Myocyte (in vitro differentiated cells): ENCODE measurements at regions not wholly inside any gene's neighbourhood (a gene's known extent, or its start where the extent isn't known, plus 50 kb on each side); places are given as distances from the start of the nearest gene placed in this dataset.

Experiments
- DNase-seq: peaks from one replicate; pipeline ENCODE4 v3.0.0-alpha.2; 2012; ENCODE audit warnings: low read depth

DNA sequence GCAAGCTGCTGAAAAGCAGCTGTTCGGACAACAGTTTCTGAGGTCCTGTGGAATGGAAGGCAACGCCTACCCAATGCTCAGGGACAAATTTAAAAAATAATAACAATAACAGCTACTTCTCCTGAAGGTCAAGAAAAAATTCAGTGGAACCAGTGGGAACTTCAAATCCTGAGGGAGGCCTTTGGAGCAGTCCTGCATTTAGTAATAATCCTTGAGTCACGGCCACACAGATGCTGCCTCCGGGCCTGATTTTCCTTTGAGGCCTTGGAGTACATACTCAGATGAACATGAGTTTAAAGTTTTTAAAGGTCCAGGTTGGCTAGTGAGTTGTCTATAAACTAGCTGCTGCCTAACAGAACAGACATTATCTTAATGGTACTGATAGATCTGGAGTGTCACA is 268.0 kb downstream of the MSRB3 start:
- DNase-seq = no peak

DNA sequence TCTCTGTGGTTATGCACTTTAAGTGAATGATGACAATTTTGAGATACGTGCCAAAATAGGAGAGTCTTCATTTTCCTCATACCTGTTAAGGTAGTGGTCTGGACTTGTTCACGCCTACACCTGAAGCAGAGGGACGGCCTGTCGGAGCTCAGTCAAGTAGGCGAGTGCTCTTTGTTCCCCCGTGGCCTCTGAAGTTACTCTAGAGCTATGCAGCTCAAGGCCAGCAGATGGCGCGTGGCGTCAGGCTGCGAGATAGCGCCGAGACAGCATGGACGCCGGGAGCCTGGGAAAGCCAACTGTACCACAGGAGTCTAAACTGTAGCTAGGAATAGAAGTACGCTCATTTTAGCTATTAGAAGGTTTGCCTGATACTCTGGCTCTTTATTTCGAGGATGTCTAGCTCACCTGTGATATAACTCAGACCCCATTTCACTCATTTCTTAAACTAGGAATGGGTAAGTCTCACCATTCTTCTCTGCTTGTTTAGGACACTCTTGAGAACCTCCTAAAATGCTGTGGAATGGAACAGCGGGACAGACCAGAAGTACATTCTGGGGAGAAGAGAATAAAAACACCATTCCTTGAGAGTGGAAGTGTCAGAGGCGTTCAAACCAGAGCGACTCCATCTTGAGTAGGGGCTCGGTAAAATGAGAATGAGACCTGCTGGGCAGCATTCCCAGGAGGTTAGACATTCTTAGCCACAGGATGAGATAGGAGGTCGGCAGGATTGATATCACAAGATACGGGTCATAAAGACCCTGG is 267.4 kb upstream of the HMGA2 start:
- peak; percentile 81 for DNase-seq

DNA sequence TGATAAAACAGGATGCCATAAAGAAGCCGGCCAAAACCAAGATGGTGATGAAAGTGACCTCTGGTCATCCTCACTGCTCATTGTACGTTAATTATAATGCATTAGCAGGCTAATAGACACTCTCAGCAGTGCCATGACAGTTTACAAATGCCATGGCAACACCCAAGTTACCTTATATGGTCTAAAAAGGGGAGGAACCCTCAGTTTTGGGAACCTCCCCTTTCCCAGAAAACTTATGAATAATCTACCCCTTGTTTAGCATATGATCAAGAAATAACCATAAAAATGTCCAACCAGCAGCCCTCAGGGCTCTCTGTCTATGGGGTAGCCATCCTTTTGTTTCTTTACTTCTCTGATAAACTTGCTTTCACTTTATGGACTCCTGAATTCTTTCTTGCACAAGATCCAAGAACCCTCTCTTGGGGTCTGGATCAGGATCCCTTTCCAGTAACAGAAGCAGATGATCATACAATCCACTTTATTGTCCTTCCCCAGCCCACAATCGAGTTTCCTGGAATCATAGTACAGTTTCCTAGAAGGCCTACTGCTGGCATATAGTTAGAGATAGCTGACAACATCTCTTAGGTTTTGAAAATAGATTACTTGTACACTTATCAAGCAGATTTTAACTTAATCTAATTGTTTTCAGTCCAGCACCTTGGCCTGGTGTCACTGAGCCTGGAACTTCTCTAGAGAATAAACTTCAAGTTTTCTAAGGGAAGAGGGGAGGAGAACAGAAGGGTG is 266.7 kb upstream of the HMGA2 start:
- no peak for DNase-seq

DNA sequence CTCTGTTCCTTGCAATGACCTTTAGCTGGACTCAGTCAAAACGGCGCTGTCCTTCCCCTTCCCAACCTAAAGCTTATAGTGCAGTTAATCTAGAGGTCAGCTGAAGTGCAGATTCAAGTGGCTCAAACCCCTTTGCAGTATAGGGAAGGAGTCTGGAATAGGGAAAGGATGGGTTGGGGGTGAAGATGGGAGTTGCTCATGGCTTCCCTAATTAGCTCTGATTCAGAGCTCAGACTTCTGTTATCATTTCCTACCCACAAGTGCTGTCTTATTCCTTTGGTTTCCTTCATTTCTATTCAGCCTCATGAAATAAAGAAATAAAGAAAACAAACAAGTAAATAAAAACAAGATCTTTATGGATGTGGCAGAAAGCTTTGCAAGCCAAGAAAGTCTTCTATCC is 264.0 kb upstream of the HMGA2 start:
- no peak for DNase-seq

DNA sequence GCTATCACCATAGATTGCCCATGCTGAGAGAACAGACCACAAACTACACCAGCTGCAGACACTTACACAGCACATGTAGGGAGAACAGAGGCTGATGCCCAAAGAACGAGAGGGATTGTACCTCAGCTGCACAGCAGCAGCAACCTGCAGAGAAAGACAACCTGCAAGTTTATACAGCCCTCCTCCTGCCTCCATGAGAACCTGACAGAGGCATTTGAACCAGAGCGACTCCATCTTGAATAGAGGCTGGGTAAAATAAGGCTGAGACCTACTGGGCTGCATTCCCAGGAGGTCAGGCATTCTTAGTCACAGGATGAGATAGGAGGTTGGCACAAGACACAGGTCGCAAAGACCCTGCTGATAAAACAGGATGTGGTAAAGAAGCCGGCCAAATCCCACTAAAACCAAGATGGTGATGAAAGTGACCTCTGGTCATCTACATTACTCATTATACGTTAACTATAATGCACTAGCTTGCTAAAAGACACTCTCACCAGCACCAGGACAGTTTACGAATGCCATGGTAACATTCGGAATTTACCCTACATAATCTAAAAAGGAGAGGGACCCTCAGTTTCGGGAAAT is 262.4 kb upstream of the HMGA2 start:
- no peak for DNase-seq

DNA sequence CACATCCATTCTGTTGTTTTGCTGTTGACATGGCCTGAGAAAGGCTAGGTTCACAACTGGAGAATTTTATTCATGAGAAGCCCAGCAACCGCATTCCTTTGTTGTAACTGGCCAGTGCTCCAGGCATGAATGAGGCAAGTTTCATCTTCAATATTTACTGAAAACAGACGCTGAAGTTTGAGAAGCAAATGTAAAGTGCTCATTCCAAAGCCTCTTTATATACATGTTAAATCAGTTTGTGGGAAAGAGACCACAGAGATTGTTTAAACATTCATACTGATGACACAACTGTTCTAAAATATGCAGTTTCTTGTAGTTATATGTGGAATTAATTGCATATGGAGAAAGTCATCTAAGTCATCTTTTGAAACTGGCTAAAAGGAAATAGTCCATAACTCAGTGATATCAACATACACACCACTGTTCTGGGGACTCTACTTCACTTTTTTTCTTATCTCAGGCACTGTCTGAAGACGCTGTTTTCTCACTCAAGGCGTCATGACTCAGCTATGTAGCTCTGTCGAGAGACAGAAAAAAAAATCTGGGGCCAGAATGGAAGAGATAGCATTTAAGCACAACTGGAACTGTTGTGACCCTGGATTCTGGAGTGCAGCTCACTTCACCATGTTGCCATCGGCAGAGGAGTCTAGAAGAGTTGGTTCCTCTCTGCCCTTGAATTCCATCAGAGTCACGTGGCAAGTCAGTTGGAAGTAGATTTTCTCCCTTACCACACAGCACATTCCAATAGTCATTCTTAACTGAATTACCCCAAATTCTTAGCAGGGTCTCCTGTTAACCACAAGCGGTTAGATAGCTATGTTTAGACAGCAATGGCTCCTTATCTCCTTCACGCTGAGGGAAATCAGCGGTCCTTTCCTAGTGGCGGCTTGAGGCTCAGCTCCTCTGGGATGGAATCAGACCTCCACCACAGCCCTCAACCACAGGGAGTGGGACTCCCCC is 258.4 kb upstream of the HMGA2 start:
- DNase-seq = peak; percentile 77

DNA sequence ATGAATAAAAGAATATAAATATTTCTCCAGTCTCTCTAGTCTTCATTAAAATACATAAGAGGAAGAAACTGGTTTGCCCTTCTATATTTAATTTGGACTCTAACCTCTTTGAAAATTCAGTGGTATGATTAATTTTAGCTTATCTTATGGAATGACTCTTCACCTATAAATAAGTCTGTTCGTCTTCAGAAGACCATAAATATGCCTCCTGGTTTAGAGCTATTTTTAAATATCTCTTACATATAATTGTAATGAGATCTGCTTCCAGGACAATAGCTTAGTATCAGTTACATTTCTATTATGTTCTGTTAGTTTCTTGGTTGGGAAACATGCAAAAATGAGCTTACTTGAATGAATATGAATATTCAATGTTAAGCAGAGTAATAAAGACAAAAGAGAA is 257.5 kb upstream of the HMGA2 start:
- DNase-seq = peak; percentile 57

DNA sequence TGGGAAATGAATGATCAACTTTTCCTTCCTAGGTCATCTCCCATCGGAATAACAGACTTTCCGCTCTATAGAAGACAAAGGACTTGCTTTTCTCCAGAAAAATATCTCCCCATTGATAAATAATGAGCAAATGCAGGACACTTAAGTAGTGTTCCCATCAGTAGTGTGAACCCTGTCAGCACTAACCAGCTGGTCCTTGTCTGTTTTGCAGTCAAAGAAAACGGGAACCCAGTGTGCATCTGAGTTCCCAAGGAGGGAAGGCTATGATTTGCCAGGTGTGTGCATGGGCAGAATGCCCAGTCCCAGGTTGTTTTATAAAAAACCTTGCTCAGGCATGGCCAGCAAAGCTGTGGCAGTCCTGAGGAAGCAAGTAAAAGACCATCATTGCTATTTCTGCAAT is 256.5 kb upstream of the HMGA2 start:
- DNase-seq = no peak

DNA sequence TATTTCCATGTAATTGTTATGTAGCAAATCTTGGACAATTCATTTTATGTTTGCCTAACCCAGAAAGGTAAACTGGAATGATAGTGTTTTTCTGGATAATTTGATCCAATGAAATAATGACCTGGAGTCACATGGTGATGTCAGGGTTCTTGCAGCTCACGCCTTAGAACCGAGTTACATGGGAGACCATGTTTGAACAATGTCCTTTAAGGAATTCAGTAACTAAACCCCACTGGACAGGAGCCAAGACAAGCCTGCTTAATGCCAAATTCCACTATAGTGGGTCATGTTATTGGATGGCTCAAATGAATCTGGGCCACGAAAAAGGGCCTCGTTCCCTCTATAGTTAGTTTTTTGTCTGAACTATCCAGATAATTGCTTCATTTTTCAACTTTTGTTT is 255.8 kb upstream of the HMGA2 start:
- DNase-seq = peak; percentile 68

DNA sequence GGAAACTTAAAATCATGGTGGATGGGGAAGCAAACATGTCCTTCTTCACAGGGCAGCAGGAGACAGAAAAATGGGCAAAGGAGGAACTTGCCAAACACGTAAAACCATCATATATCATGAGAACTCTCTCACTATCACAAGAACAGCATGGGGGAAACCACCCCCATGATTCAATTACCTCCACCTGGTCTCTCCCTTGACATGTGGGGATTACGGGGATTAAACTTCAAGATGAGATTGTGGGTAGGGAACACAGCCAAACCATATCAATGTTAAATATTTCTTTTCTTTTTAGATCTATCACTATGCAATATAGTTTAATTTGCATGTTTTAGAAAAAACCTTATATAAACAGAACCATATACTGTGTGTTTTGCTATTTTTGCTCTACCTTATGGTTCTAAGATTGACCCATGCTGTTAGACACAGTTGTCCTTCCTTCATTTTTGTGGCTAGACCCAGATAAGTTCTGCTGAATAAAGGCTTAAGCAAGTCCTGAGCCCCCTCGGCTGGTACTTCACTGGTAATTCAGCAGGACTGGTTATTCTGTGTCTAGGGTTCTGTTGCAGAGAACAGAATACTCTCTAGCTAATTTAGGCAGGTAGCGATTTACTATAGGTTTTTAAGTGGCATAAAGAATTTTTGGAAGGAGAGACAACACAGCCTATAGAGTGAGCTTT is 253.7 kb upstream of the HMGA2 start:
- DNase-seq = no peak

DNA sequence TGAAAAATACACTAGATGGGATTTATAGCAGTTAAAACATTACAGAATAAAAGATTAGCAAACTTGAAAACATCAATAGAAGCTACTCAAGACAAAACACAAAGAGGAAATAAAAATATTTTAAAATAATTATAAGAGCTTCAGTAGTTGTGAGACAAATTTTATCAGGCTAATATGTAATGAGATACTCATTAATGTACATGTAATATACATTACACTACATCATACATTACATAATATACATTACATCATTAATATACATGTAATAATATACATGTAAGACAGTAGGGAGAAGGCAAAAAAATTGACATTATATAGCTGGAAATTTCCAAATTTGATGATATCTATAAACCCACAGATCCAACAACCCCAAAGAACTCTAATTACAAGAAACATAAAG is 249.4 kb upstream of the HMGA2 start:
- no peak for DNase-seq

DNA sequence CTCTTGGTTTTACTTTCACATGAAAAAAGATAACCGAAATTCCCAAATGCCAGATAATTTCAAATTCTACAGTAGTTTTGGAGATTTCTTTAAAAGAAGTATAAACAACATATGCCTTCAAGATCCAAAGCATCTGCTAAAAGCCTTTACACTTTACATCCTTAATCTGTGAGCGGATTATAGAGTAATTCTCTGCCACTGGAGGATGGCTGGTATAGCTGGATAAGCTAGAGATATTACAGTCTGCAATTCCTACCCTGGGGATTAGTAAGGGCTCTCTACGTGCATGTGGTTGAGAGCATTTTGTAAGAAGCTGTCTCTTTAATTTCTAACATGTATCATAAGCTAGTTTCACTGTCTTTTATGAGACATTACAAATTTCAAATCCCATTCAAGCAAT is 240.3 kb upstream of the HMGA2 start:
- DNase-seq = no peak

DNA sequence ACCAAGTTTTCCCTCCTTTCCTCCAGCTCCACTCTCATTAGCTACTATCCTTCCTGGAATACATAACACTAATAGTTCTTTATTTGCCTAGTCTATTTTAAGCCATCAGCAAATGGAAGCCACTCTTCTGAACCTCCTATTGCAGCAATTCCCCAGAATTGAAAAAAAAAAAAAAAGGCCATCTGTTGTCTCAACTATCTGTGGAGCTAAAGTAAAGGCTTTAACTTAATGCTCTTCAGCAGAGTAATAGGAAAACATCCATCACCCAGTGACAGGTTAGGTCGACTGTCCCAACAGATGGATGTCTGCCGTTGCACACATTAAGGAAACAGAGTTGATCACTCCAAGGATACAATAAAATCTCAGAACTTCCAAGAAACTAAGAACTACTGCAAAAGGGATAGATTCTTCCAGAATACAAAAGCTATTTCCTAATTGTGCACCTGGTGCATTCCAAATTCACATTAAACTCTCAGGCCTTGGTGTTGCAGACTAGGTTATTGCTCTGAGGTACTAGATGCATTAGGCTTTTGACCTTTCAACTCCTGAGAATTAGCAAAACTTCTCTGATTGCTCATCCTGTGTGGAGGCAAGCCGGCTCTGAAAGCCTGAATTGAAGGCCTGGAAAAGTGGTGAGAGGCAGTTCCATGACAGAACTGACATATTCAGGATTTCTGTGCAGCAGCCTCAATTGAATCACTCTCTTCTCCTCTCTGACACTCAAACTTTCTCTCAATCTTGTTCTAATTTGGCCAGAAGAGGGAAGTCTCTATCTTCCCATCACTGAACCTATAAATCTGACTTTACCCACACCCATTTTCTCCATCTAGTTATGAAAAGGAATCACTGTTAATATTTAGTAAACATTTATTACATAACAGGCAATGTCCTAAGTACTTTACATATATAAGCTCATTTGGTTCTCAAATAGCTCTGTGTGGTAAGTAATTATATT is 238.4 kb upstream of the HMGA2 start:
- DNase-seq = peak; percentile 58

DNA sequence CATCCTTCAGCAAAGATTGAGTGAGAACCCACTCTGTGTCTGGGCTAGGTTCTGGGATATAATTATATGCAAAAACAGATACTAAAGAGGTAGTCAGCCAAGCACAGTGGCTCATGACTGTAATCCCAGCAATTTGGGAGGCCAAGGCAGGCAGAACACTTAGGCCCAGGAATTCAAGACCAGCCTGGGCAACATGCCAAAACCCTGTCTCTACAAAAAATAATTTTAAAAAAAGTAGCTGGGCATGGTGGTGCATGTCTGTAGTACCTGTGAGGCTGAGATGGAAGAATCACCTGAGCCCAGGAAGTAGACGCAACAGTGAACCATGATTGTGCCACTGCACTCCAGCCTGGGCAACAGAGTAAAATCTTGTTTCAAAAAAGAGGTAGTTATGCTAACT is 237.5 kb upstream of the HMGA2 start:
- no peak for DNase-seq

DNA sequence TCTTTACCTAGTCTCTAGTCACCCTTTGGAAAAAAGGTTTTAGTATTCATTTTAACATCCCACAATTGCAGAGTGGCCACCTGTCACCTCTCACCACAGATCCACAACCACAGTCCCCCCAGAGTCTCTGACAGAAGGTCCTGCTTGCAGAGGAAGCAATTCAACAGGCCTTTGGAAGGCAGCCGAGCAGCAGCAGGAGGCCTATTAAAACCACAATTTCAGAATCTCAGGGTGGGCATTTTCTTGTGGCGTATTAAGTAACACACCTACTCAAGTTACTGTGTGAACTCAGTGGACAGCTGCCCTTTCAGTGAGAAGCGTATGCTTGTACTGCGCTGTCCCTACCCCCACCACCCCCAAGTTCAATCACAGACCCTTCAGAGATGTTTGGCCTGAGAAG is 234.0 kb upstream of the HMGA2 start:
- peak; percentile 82 for DNase-seq

DNA sequence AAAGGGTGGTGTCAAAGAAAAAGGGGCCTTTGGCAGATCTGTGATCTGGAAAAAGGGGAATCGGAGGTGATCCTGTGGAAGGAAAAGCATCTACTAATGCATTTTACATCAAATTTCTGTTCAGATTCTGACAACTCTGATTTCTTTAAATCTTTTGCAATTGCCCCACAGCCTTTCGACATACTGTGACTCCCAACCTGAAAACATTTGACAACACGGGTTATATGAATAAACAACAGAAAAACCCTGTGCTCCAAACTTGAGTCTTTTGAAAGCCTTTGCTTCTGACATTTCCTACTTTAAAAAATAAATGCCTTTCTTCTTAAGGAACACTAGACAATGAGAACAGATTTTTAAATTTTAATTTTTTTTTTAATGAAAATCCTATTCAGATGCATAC is 231.9 kb upstream of the HMGA2 start:
- no peak for DNase-seq

DNA sequence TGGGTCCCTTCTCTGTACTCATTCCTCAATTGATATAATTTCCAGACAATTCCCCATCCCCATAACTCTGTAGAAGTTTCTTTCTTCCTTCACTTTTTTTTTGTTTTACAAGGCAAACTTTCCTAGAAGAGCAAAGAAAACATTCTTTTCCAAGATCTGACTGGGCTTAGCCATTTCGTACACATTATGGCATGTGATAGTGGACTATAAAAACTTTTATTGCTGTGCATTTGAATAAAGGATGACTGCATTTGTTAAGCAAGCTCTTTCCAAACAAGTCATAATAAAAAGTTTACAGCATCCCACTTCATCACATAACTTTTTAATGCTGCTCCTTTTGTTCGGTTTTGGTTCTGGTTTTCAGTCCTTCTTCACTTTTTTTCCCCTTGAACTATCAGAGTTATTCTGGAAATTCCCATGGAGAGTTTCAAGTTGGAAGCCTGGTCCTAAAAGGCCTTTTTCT is 231.0 kb upstream of the HMGA2 start:
- DNase-seq = no peak

DNA sequence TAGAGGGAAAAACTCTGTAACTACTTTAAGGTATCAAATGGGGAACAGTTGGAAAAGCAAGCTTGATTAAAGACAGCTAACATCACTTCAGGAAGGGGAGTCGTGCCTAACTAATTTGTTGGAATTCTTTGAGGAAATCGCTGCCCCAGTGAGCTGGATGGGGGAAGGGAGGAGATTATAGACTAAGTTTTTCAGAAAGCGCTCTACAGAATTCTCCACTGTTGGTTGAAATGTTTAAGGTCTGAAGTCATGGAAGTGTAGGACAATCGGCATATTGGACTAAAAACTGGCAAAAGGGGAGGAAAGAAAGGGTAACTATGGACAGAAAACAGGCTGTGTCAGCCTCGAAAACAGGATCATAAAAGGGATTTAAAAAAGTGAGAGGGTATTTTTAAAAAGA is 229.9 kb upstream of the HMGA2 start:
- DNase-seq = no peak

DNA sequence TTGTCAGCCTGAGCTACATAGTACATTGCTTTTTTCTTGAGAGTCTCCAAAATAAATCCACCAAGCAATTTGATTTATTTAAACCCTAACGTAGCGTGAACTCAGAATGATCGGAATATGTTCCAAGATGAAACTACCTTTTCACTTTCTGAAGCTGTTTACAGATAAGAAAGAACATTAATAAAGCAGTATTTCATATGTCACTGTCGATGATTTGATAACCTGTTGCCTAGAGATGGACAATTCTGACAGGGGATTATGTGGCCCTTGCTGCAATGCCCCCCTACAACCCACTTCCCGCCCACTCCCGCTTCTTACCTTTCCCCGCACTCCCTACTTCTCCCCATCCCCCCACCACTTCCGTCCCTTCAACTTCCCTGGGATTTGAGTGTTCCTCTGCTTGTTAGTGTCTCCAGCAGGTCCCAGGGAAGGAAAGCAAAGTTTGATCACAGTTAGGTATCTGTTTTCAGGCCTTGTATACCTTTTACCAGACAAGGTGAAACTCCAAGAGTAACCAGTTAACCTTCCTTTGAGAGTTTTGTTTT is 229.2 kb upstream of the HMGA2 start:
- DNase-seq = no peak
